ENCODE measurements at regions not wholly inside any gene's neighbourhood (a gene's known extent, or its start where the extent isn't known, plus 50 kb on each side); places are given as distances from the start of the nearest gene placed in this dataset.
"Not testable (repeated sequence)": the region's sequence is repeated elsewhere in the genome, so short reads cannot be mapped to it uniquely, and the experiment has no call there.

- no peak for DNase-seq (ENCODE audit: low read depth)
- in situ Hi-C loops (cut with HindIII; ENCODE audit: low pct_unique_long_range_greater_than_20kb, low sequenced_read_pairs) = no loop called here
Observed at GRCh38 chr9:119907056-119907455, 537.8 kb upstream of the BRINP1 start.

- DNase-seq (ENCODE audit: low read depth) = no peak
- in situ Hi-C loops (cut with HindIII; ENCODE audit: low pct_unique_long_range_greater_than_20kb, low sequenced_read_pairs) = no loop called here
Observed at GRCh38 chr9:119905724-119906123, 536.5 kb upstream of the BRINP1 start.

GRCh38 chr9:119903851-119904250 is 534.6 kb upstream of the BRINP1 start:
- DNase-seq (ENCODE audit: low read depth) = no peak
- in situ Hi-C loops (cut with HindIII; ENCODE audit: low pct_unique_long_range_greater_than_20kb, low sequenced_read_pairs) = no loop called here

- no peak for DNase-seq (ENCODE audit: low read depth)
- in situ Hi-C loops (cut with HindIII; ENCODE audit: low pct_unique_long_range_greater_than_20kb, low sequenced_read_pairs) = no loop called here
Observed at GRCh38 chr9:119902611-119903010, 533.4 kb upstream of the BRINP1 start.

- DNase-seq (ENCODE audit: low read depth) = no peak
- in situ Hi-C loops (cut with HindIII; ENCODE audit: low pct_unique_long_range_greater_than_20kb, low sequenced_read_pairs) = no loop called here
Observed at GRCh38 chr9:119898316-119898715, 529.1 kb upstream of the BRINP1 start.

- in situ Hi-C loops (cut with HindIII; ENCODE audit: low pct_unique_long_range_greater_than_20kb, low sequenced_read_pairs) = no loop called here
- peak; percentile 25 for DNase-seq (ENCODE audit: low read depth)
Observed at GRCh38 chr9:119884438-119884837, 515.2 kb upstream of the BRINP1 start.

GRCh38 chr9:119881898-119882297 is 512.7 kb upstream of the BRINP1 start:
- DNase-seq (ENCODE audit: low read depth) = no peak
- in situ Hi-C loops (cut with HindIII; ENCODE audit: low pct_unique_long_range_greater_than_20kb, low sequenced_read_pairs) = no loop called here

GRCh38 chr9:119880361-119880760 is 511.1 kb upstream of the BRINP1 start:
- DNase-seq (ENCODE audit: low read depth) = no peak
- in situ Hi-C loops (cut with HindIII; ENCODE audit: low pct_unique_long_range_greater_than_20kb, low sequenced_read_pairs) = no loop called here

- in situ Hi-C loops (cut with HindIII; ENCODE audit: low pct_unique_long_range_greater_than_20kb, low sequenced_read_pairs) = no loop called here
Observed at GRCh38 chr9:119877306-119877705, 508.1 kb upstream of the BRINP1 start.

GRCh38 chr9:119873877-119874276 is 504.6 kb upstream of the BRINP1 start:
- in situ Hi-C loops (cut with HindIII; ENCODE audit: low pct_unique_long_range_greater_than_20kb, low sequenced_read_pairs) = no loop called here
- DNase-seq (ENCODE audit: low read depth) = no peak

More at GRCh38 chr9:119877306-119877705, 508.1 kb upstream of the BRINP1 start:
- no peak for DNase-seq (ENCODE audit: low read depth)

GRCh38 chr9:119870251-119870650 is 501.0 kb upstream of the BRINP1 start:
- in situ Hi-C loops (cut with HindIII; ENCODE audit: low pct_unique_long_range_greater_than_20kb, low sequenced_read_pairs); DNase-seq (ENCODE audit: low read depth): not testable (repeated sequence)

- in situ Hi-C loops (cut with HindIII; ENCODE audit: low pct_unique_long_range_greater_than_20kb, low sequenced_read_pairs) = no loop called here
- no peak for DNase-seq (ENCODE audit: low read depth)
Observed at GRCh38 chr9:119868694-119869093, 499.5 kb upstream of the BRINP1 start.

GRCh38 chr9:119861842-119862241 is 492.6 kb upstream of the BRINP1 start:
- no peak for DNase-seq (ENCODE audit: low read depth)
- in situ Hi-C loops (cut with HindIII; ENCODE audit: low pct_unique_long_range_greater_than_20kb, low sequenced_read_pairs) = no loop called here

- no peak for DNase-seq (ENCODE audit: low read depth)
- in situ Hi-C loops (cut with HindIII; ENCODE audit: low pct_unique_long_range_greater_than_20kb, low sequenced_read_pairs) = no loop called here
Observed at GRCh38 chr9:119859128-119859527, 489.9 kb upstream of the BRINP1 start.

- in situ Hi-C loops (cut with HindIII; ENCODE audit: low pct_unique_long_range_greater_than_20kb, low sequenced_read_pairs) = no loop called here
- no peak for DNase-seq (ENCODE audit: low read depth)
Observed at GRCh38 chr9:119853126-119853525, 483.9 kb upstream of the BRINP1 start.

- no peak for DNase-seq (ENCODE audit: low read depth)
Observed at GRCh38 chr9:119852390-119852789, 483.2 kb upstream of the BRINP1 start.

GRCh38 chr9:119844431-119844830 is 475.2 kb upstream of the BRINP1 start:
- no peak for DNase-seq (ENCODE audit: low read depth)
- in situ Hi-C loops (cut with HindIII; ENCODE audit: low pct_unique_long_range_greater_than_20kb, low sequenced_read_pairs) = no loop called here

More at GRCh38 chr9:119852390-119852789, 483.2 kb upstream of the BRINP1 start:
- in situ Hi-C loops (cut with HindIII; ENCODE audit: low pct_unique_long_range_greater_than_20kb, low sequenced_read_pairs) = no loop called here

GRCh38 chr9:119841016-119841415 is 471.8 kb upstream of the BRINP1 start:
- no peak for DNase-seq (ENCODE audit: low read depth)
- in situ Hi-C loops (cut with HindIII; ENCODE audit: low pct_unique_long_range_greater_than_20kb, low sequenced_read_pairs) = no loop called here

- in situ Hi-C loops (cut with HindIII; ENCODE audit: low pct_unique_long_range_greater_than_20kb, low sequenced_read_pairs) = no loop called here
- no peak for DNase-seq (ENCODE audit: low read depth)
Observed at GRCh38 chr9:119839888-119840287, 470.7 kb upstream of the BRINP1 start.

- DNase-seq (ENCODE audit: low read depth) = no peak
- in situ Hi-C loops (cut with HindIII; ENCODE audit: low pct_unique_long_range_greater_than_20kb, low sequenced_read_pairs) = no loop called here
Observed at GRCh38 chr9:119838210-119838609, 469.0 kb upstream of the BRINP1 start.

- in situ Hi-C loops (cut with HindIII; ENCODE audit: low pct_unique_long_range_greater_than_20kb, low sequenced_read_pairs) = no loop called here
- DNase-seq (ENCODE audit: low read depth) = no peak
Observed at GRCh38 chr9:119836036-119836435, 466.8 kb upstream of the BRINP1 start.

Data from Caki2 (cell line).